GM12864 (cell line): ENCODE measurements at regions not wholly inside any gene's neighbourhood (a gene's known extent, or its start where the extent isn't known, plus 50 kb on each side); places are given as distances from the start of the nearest gene placed in this dataset.

ENCODE experiments used
- DNase-seq: peaks from one replicate; pipeline ENCODE4 v3.0.0-alpha.2; 2011; ENCODE audit warnings: low read depth
- H3K4me3 ChIP-seq: 2 replicates; pipeline ENCODE4 v1.5.1; 2011; ENCODE audit warnings: mild to moderate bottlenecking, low read depth, low read length, control low read depth
- TF ChIP-seq, protein P1 (sequence below): IDR thresholded peaks from 2 replicates; pipeline ENCODE4 v1.5.1; 2011; ENCODE audit warnings: low read depth, mild to moderate bottlenecking, moderate library complexity, low read length, control low read depth, inconsistent platforms; ENCODE audit errors: missing control alignments

GRCh38 chr4:17280261-17281018, 231.4 kb downstream of the QDPR start:
- no peak for DNase-seq
- H3K4me3 ChIP-seq = no peak overlapping the region
- TF ChIP-seq, protein P1, sequence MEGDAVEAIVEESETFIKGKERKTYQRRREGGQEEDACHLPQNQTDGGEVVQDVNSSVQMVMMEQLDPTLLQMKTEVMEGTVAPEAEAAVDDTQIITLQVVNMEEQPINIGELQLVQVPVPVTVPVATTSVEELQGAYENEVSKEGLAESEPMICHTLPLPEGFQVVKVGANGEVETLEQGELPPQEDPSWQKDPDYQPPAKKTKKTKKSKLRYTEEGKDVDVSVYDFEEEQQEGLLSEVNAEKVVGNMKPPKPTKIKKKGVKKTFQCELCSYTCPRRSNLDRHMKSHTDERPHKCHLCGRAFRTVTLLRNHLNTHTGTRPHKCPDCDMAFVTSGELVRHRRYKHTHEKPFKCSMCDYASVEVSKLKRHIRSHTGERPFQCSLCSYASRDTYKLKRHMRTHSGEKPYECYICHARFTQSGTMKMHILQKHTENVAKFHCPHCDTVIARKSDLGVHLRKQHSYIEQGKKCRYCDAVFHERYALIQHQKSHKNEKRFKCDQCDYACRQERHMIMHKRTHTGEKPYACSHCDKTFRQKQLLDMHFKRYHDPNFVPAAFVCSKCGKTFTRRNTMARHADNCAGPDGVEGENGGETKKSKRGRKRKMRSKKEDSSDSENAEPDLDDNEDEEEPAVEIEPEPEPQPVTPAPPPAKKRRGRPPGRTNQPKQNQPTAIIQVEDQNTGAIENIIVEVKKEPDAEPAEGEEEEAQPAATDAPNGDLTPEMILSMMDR = peak; percentile 19

DNA sequence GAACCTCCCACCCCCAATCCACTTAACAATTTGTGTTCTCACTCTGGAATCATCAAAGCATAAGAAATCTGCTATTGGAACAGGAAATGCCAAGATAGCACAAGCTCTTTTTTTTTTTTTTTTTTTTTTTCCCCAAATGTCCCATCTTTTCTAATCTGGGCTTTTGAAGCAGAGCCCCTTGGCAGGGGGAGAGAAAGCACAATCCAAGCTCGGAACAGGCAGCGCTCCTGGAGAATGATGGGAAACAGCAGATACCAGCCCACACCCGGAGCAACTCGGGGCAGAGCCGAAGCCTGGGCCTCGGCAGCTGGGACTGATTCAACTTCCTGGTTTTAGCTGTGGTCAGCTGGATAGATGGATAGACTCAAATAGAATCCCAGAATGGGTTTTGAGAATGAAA, 235.1 kb downstream of the QDPR start:
- TF ChIP-seq, protein P1 = no peak
- no peak for DNase-seq
- H3K4me3 ChIP-seq = no peak overlapping the region

- no peak overlapping the region for H3K4me3 ChIP-seq
- DNase-seq = no peak
- TF ChIP-seq, protein P1 = no peak
These were observed 236.1 kb downstream of the QDPR start for GRCh38 chr4:17275836-17276235.

GRCh38 chr4:17273047-17273446, 238.8 kb downstream of the QDPR start:
- no peak overlapping the region for H3K4me3 ChIP-seq
- TF ChIP-seq, protein P1 = no peak
- DNase-seq = no peak

- DNase-seq = no peak
- TF ChIP-seq, protein P1 = no peak
- H3K4me3 ChIP-seq = no peak overlapping the region
These were observed 239.7 kb downstream of the QDPR start for GRCh38 chr4:17272154-17272553.

DNA sequence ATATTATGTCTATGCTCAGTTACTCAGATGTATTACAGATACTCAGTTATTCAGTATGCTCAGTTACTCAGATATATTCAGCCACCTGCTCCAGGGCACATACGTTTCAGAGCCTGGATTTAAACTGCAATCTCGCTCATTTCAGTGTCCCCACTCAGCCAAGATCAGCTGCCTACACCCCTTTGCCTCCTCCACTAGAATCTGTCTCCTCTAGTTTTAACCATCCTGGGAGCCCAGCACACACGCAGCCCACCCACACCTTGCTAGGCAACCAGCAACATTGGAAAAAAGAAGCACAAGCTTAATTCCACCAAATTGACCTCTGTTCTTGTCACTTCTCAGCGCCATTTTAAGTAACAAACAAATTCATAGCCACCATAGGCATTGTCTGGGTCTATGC, 246.2 kb downstream of the QDPR start:
- H3K4me3 ChIP-seq = no peak overlapping the region
- DNase-seq = no peak
- TF ChIP-seq, protein P1 = no peak

DNA sequence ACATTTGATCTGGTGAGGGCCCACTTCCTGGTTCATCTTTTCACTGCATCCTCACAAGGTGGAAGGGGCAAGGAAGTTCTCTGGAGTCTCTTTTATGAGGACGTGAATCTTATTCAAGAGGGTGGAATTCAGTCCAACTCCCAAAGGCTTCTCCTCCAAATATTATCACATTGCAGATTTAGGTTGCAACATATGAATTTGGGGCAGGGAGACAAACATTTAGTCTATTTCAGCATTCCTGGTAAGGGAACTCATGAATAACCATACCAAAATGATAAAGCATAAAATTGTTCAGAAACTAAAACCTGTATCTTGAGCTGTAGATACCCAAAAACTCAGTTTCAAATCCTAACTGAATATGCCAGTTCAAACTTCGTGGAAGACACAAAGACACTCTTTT, 246.8 kb downstream of the QDPR start:
- TF ChIP-seq, protein P1 = no peak
- H3K4me3 ChIP-seq = no peak overlapping the region
- no peak for DNase-seq
